Gastroesophageal sphincter (tissue), 3 donors: ENCODE measurements at regions not wholly inside any gene's neighbourhood (a gene's known extent, or its start where the extent isn't known, plus 50 kb on each side); places are given as distances from the start of the nearest gene placed in this dataset.

Source experiments
- CTCF ChIP-seq, 4 experiments: fragments of 200-600 bp in 2 of 4; fragments of 450-650 bp in 2 of 4; sonication (generic) in 1 of 4; IDR thresholded peaks; one replicate each; pipeline ENCODE4 v1.5.1; 2017 to 2019; ENCODE audit warnings: antibody characterized with exemption in 4 of 4, mild to moderate bottlenecking in 2 of 4, moderate library complexity in 2 of 4
- EP300 ChIP-seq: sonication (generic); formaldehyde crosslinking; IDR thresholded peaks from one replicate; pipeline ENCODE4 v1.6.1; 2017; ENCODE audit warnings: antibody characterized with exemption, mild to moderate bottlenecking
- POLR2A ChIP-seq, 2 donors: fragments of 450-650 bp; IDR thresholded peaks; one replicate each; pipeline ENCODE4 v1.6.1; 2017; ENCODE audit warnings: antibody characterized with exemption in 2 of 2, mild to moderate bottlenecking in 2 of 2, moderate library complexity in 1 of 2
- POLR2AphosphoS5 ChIP-seq: sonication (generic); formaldehyde crosslinking; IDR thresholded peaks from one replicate; pipeline ENCODE4 v1.6.1; 2017; ENCODE audit warnings: antibody characterized with exemption

GRCh38 chr20:7703551-7703961 lies 236.7 kb downstream of the HAO1 start:
- TF ChIP-seq CTCF (IDR thresholded peaks at IDR 0.05): no peak
- TF ChIP-seq POLR2A (IDR thresholded peaks at IDR 0.05): no peak
- no peak for TF ChIP-seq EP300
- no peak for TF ChIP-seq POLR2AphosphoS5
